GM19372 (cell line): ENCODE measurements at regions not wholly inside any gene's neighbourhood (a gene's known extent, or its start where the extent isn't known, plus 50 kb on each side); places are given as distances from the start of the nearest gene placed in this dataset.

ENCODE experiments used
- ATAC-seq: cut with Tn5 transposase; IDR thresholded peaks from one replicate; pipeline ENCODE4 v1.9.1; 2021; ENCODE audit warnings: mild to moderate bottlenecking, low read depth, moderate library complexity; ENCODE audit not compliant: unreplicated experiment

GRCh38 chr7:131261476-131261994 lies 66.1 kb upstream of the MKLN1 start:
- no peak for ATAC-seq

DNA sequence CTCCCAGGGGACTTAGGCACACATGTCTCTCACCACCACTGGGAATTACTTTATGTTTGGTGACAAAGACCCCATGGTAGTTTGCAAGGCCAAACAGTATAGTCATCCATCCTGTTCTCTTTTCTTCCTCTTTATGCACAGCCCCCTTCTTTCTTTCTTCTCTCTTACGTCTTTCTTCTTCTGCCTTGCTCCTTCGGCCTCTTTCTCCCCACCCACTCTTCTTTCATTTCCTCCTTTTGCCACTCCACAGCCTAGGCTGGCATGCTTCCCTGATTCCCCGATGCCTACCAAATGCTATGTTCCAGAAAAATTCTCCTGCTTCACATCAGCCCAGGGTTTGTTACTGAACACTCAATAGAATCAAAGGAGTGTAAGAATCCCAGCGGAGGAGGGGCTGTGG lies 62.4 kb upstream of the MKLN1 start:
- ATAC-seq = no peak

GRCh38 chr7:131267631-131268030 lies 60.0 kb upstream of the MKLN1 start:
- no peak for ATAC-seq

- ATAC-seq = no peak
These were observed 58.8 kb upstream of the MKLN1 start for GRCh38 chr7:131268906-131269305.

DNA sequence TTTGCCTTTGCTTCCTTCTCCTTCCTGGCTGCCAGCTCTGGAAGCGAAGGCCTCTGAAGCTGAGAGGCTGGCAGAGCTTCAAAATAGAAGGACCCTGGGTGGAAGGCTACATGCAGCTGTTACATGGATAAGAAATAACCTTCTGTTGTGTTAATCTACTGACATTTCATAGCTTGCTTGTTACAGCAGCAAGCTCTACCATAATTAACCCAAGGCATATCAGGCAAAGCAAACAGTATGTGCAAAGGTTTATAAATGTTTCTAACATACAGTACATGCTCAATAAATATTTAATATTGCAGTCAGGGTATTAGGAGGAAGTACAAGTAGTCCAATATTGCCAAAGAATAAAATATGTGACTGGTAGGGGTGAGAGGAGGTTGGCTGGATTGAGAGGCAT lies 55.6 kb upstream of the MKLN1 start:
- no peak for ATAC-seq

GRCh38 chr7:131274986-131275385 lies 52.7 kb upstream of the MKLN1 start:
- ATAC-seq = no peak

DNA sequence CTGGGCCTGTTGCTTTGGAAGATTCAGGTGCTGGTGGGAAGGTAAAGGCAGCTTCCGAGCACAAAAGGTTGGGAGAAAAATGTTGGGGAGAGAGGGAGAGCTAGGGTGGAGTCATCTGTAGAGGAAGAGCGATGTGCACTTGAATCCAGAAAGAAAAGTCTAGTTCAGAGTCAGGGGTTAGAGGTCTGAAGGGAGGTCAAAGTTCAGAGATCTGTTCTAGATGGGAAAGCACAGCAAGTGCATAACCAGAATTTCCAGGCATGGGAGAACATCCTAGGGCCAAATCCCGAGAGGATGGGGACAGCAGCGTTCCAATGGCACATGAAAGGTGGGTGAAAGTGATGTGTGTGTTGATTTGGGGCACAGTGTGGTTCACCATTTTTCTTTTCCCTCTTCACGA lies 51.5 kb upstream of the MKLN1 start:
- ATAC-seq = no peak

DNA sequence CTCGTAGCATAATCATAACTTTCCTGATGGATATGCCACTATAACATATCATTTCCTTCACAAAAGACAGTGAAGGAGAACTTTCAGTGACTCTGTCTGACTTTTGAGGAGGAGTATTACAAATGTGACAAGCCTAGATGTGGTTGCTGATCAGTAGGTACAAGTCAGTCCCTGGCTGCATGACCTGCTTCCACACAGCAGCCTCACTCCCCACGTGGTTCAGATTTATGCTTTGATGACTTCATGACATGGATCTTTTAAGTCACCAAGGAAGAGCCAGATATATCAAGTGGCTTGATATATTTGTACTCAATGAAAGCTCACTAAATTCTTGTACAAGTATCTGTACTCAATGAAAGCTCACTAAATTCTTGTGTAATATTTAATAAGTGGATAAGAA lies 50.9 kb upstream of the MKLN1 start:
- ATAC-seq = no peak
